ENCODE measurements at regions not wholly inside any gene's neighbourhood (a gene's known extent, or its start where the extent isn't known, plus 50 kb on each side); places are given as distances from the start of the nearest gene placed in this dataset.

GRCh38 chr5:164637931-164638521 lies 1132.6 kb downstream of the MAT2B start:
- Mint-ChIP-seq H3K27me3 (no peaks in the 10 kb centered on the region), H3K9me3 (peaks cover 0 to 10% (median under 1%) of the 10 kb centered on the region in 9 donors), H3K36me3 (no peaks in the 10 kb centered on the region), H3K4me3 (no peak overlapping the region), H3K4me1 (no peaks in the 10 kb centered on the region), H3K27ac (no peak overlapping the region)
- no peak for DNase-seq
- no peak for ATAC-seq
- POLR2A ChIA-PET, result no interaction called here

DNA sequence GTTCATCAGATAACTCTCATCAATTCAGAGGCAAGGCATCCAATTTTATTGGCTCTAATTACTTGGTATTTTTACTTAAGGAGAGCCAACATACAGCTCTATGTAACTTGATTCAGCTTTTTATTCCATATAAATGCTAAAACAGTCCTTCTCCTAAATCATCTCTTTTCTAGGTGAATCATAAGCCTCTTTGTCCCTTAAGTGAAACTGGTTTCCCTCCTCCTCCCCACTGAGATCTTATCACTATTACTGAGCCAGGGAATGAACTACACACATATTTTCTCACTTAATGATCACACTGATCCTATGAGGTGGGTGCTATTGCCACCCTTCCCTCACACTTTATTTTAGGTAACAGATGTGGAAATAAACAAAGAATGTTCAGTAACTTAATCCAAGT lies 1143.8 kb downstream of the MAT2B start:
- H3K27ac Mint-ChIP-seq, result no peak overlapping the region
- H3K27me3 Mint-ChIP-seq, result no peaks in the 10 kb centered on the region
- peaks cover 0 to 20% (median 5%) of the 10 kb centered on the region in 9 donors for H3K9me3 Mint-ChIP-seq
- POLR2A ChIA-PET, result no interaction called here
- no peaks in the 10 kb centered on the region for H3K4me1 Mint-ChIP-seq
- ATAC-seq (no peak), DNase-seq (no peak)
- H3K4me3 Mint-ChIP-seq, result no peak overlapping the region
- no peaks in the 10 kb centered on the region for H3K36me3 Mint-ChIP-seq

DNA sequence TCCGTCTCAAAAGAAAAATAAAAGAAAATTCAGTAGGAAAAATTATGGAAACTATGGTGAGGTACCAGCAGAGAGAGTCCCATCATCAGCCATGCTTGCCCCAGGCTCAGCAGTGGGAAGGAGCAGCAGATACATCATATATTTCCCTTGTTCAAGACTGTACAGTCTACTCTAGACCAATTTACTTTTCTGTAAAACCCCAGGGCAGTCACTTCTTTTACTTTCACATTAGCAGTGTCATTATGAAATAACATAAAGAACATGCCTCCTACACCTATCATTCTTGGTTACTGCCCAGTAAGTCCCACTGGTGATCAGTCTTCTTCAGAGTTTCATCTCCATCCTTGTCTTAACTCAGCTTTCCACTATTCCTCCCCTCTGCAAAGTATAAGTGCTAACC lies 1145.0 kb downstream of the MAT2B start:
- Mint-ChIP-seq H3K9me3 (peaks cover 0 to 23% (median 5%) of the 10 kb centered on the region in 9 donors), H3K4me3 (no peak overlapping the region), H3K36me3 (no peaks in the 10 kb centered on the region), H3K27ac (no peak overlapping the region), H3K4me1 (no peaks in the 10 kb centered on the region), H3K27me3 (no peaks in the 10 kb centered on the region)
- no peak for ATAC-seq
- DNase-seq, result no peak
- POLR2A ChIA-PET, result no interaction called here

DNA sequence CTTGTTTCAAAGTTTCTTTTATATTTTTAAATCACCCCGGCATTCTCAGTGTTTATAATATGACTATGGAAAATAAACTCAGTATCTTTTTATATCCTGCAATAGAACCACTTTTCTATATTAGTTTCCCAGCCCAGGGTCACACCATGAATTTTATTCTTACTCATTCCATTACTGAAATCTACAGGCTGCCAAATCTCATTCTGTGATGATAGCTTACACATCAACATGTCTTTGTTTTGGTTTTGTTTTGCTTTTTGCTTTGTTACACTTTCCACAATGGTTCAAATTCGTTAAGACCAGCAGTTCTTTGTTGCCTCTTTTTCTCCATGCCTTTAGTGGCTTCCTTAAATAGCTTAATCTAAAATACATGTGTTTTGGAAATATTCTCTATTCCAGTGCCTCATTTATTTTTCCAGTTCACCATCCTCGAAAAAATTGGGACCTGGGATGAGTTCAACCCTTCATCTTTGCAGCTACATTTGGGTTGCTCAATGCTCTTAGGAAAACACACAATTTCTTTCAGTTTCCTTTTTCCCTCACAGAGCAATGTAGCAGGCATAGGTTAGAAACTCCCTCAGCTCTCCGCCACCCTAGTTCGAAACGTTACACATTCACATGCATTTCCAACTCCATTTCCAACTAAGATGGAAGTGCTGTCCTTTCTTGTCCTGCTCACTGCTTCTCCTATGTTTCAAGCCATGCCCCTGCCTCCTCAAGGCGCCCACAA lies 1146.3 kb downstream of the MAT2B start:
- H3K4me1 Mint-ChIP-seq, result no peaks in the 10 kb centered on the region
- peaks cover 0 to 23% (median 5%) of the 10 kb centered on the region in 9 donors for H3K9me3 Mint-ChIP-seq
- no peaks in the 10 kb centered on the region for H3K27me3 Mint-ChIP-seq
- no peaks in the 10 kb centered on the region for H3K36me3 Mint-ChIP-seq
- H3K27ac Mint-ChIP-seq, result no peak overlapping the region
- H3K4me3 Mint-ChIP-seq, result no peak overlapping the region
- DNase-seq (no peak), ATAC-seq (no peak)
- POLR2A ChIA-PET, result no interaction called here

- no peaks in the 10 kb centered on the region for H3K36me3 Mint-ChIP-seq
- no peaks in the 10 kb centered on the region for H3K4me1 Mint-ChIP-seq
- ATAC-seq (no peak), DNase-seq (no peak)
- H3K27me3 Mint-ChIP-seq, result no peaks in the 10 kb centered on the region
- no peak overlapping the region for H3K27ac Mint-ChIP-seq
- H3K4me3 Mint-ChIP-seq, result no peak overlapping the region
- POLR2A ChIA-PET, result no interaction called here
- peaks cover 0 to 23% (median 5%) of the 10 kb centered on the region in 9 donors for H3K9me3 Mint-ChIP-seq
Measured at GRCh38 chr5:164652276-164652660, 1146.8 kb downstream of the MAT2B start.

DNA sequence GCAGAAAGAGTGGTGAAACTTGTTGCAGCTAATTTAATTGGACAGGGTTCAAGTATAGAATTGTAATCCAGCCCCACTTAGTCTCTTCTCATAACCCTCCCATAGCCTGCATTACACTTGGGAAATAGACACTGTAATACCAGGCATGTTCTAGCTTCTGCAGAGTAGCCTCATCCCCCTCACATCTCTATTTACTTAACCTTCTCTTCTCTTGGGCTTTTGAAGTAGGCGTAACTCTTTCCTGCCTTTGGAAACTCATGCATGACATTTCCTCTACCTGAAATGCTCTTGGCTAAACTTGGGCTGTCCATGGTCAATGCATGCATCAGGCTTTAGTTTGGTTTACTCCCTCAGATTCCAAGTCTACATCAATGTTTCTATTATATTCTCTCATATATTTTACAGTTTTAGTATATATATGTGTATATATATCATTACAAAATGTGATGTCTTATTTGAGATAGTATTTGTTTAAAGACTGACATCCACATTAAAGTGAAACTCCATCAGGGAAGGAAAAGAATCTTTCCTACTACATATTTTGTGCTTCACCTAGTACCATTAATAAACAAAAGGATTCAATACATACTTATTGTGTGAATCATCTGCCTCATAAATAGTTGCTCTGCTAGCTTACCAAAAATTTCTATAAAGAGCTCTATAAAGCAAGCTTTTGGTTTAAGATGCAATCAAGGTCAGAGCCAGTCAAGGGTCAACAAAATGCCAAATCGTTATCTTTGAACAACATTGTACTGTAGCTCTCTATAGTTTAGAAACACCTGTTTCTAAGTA lies 1158.0 kb downstream of the MAT2B start:
- POLR2A ChIA-PET, result no interaction called here
- Mint-ChIP-seq H3K4me1 (no peaks in the 10 kb centered on the region), H3K36me3 (no peaks in the 10 kb centered on the region), H3K4me3 (no peak overlapping the region), H3K27ac (no peak overlapping the region), H3K27me3 (peaks cover 0 to 1% (median 0%) of the 10 kb centered on the region in 5 donors), H3K9me3 (peaks cover 0 to 10% (median 0%) of the 10 kb centered on the region in 9 donors)
- ATAC-seq, result no peak
- DNase-seq, result no peak

GRCh38 chr5:164671640-164672039 lies 1166.2 kb downstream of the MAT2B start:
- no peak overlapping the region for H3K4me3 Mint-ChIP-seq
- no peaks in the 10 kb centered on the region for H3K27me3 Mint-ChIP-seq
- DNase-seq (no peak), ATAC-seq (no peak)
- POLR2A ChIA-PET, result no interaction called here
- H3K4me1 Mint-ChIP-seq, result no peaks in the 10 kb centered on the region
- H3K9me3 Mint-ChIP-seq, result peaks cover 0 to 5% (median 2%) of the 10 kb centered on the region in 9 donors
- no peaks in the 10 kb centered on the region for H3K36me3 Mint-ChIP-seq
- no peak overlapping the region for H3K27ac Mint-ChIP-seq

GRCh38 chr5:164672205-164672604 lies 1166.8 kb downstream of the MAT2B start:
- Mint-ChIP-seq H3K9me3 (peaks cover 0 to 5% (median 2%) of the 10 kb centered on the region in 9 donors), H3K4me3 (no peak overlapping the region), H3K27ac (no peak overlapping the region), H3K36me3 (no peaks in the 10 kb centered on the region), H3K4me1 (no peaks in the 10 kb centered on the region), H3K27me3 (no peaks in the 10 kb centered on the region)
- DNase-seq (no peak), ATAC-seq (no peak)
- POLR2A ChIA-PET, result no interaction called here

- no peak overlapping the region for H3K4me3 Mint-ChIP-seq
- H3K36me3 Mint-ChIP-seq, result no peaks in the 10 kb centered on the region
- no peaks in the 10 kb centered on the region for H3K27me3 Mint-ChIP-seq
- DNase-seq (no peak), ATAC-seq (no peak)
- peaks cover 0 to 6% (median 2%) of the 10 kb centered on the region in 9 donors for H3K9me3 Mint-ChIP-seq
- H3K4me1 Mint-ChIP-seq, result no peaks in the 10 kb centered on the region
- POLR2A ChIA-PET, result no interaction called here
- no peak overlapping the region for H3K27ac Mint-ChIP-seq
Measured at GRCh38 chr5:164672931-164673694, 1167.7 kb downstream of the MAT2B start.

DNA sequence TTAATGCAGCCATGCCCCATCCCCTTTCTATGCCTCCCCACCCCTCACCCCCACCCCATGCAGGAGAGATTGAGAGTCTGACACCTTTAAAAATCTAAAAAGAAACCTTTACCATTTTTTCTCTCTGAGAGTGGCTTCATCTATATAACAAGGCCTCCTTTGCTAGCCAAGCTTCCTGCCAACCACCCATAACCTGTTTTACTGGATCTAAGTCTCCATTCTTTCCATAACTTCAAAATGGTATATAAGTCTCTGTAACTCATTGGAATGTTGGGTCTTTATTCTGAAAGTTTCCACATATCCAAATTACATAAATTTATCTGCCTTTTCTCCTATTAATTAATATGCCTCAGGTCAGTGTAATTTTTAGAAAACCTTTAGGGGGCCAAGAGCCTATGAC lies 1174.0 kb downstream of the MAT2B start:
- Mint-ChIP-seq H3K27ac (no peak overlapping the region), H3K4me1 (peaks cover 0 to 2% (median 0%) of the 10 kb centered on the region in 4 donors), H3K4me3 (no peak overlapping the region), H3K36me3 (no peaks in the 10 kb centered on the region), H3K9me3 (peaks cover 0 to 3% (median 1%) of the 10 kb centered on the region in 9 donors), H3K27me3 (no peaks in the 10 kb centered on the region)
- ATAC-seq (no peak), DNase-seq (no peak)
- POLR2A ChIA-PET, result no interaction called here

- Mint-ChIP-seq H3K27ac (no peak overlapping the region), H3K4me3 (no peak overlapping the region), H3K27me3 (no peaks in the 10 kb centered on the region), H3K36me3 (no peaks in the 10 kb centered on the region), H3K4me1 (peaks cover 0 to 2% (median 0%) of the 10 kb centered on the region in 4 donors), H3K9me3 (peaks cover 0 to 3% (median 1%) of the 10 kb centered on the region in 9 donors)
- no peak for ATAC-seq
- POLR2A ChIA-PET, result no interaction called here
- DNase-seq, result no peak
Measured at GRCh38 chr5:164680216-164680615, 1174.8 kb downstream of the MAT2B start.

DNA sequence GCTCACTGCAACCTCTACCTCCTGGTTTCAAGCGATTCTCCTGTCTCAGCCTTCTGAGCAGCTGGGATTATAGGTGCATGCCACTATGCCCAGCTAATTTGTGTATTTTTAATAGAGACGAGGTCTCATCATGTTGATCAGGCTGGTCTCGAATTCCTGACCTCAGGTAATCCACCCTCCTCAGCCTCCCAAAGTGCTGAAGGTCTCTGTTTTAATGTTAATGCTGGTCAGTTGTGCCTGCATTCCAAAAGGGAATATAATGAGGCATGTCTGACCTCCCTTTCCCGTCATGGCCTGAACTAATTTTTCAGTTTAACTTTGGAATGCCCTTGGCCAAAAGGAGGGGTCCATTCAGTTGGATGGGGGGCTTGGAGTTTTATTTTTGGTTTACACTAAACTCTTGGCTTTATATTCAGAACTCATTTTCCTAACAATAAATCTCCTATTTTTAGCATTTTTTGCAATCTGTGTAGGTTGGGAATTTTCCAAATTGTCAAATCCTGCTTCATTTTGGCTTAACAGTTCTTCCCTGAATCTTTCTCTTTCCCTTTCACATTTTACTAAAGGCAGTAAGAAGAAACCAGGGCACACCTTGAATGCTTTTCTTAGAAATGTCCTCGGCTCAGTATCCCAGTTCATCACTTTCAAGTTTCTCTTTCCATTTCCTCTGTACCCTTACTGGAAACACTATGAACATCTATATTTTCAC lies 1175.5 kb downstream of the MAT2B start:
- H3K4me1 Mint-ChIP-seq, result peaks cover 0 to 2% (median 0%) of the 10 kb centered on the region in 4 donors
- H3K36me3 Mint-ChIP-seq, result no peaks in the 10 kb centered on the region
- ATAC-seq (no peak), DNase-seq (no peak)
- no peak overlapping the region for H3K27ac Mint-ChIP-seq
- POLR2A ChIA-PET, result no interaction called here
- H3K4me3 Mint-ChIP-seq, result no peak overlapping the region
- no peaks in the 10 kb centered on the region for H3K27me3 Mint-ChIP-seq
- H3K9me3 Mint-ChIP-seq, result peaks cover 0 to 3% (median 0%) of the 10 kb centered on the region in 9 donors
